ENCODE measurements at regions not wholly inside any gene's neighbourhood (a gene's known extent, or its start where the extent isn't known, plus 50 kb on each side); places are given as distances from the start of the nearest gene placed in this dataset.

DNA sequence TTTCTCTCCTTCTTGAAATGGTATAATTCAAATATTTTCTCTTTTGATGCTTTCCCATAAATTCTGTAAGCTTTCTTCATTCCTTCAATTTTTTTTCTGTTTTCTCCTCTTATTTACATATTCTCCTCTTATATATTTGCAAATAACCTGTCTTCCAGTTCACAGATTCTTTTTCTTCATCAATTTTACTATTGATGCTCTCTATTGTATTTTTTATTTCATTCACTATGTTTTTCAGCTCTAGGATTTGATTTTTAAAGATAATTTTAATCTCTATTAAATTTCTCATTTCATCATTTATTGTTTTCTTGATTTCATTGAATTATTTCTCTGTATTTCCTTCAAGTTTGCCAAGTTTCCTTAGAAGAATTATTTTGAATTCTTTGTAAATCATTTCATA, 54.0 kb upstream of the PRPS1L1 start:
- peaks cover 21% of the 10 kb centered on the region for H3K27me3 Mint-ChIP-seq (ENCODE audit: low read depth, poor library complexity)
- H3K9me3 Mint-ChIP-seq, result peaks cover 27% of the 10 kb centered on the region
- no peak for TF ChIP-seq CTCF (IDR thresholded peaks at IDR 0.05)
- no peak for DNase-seq
- H3K4me1 Mint-ChIP-seq, result peaks cover 5% of the 10 kb centered on the region
- H3K27ac Mint-ChIP-seq, result no peak overlapping the region
- H3K36me3 Mint-ChIP-seq (ENCODE audit: low read depth), result peaks cover 9% of the 10 kb centered on the region
- H3K4me3 Mint-ChIP-seq, result no peak overlapping the region

DNA sequence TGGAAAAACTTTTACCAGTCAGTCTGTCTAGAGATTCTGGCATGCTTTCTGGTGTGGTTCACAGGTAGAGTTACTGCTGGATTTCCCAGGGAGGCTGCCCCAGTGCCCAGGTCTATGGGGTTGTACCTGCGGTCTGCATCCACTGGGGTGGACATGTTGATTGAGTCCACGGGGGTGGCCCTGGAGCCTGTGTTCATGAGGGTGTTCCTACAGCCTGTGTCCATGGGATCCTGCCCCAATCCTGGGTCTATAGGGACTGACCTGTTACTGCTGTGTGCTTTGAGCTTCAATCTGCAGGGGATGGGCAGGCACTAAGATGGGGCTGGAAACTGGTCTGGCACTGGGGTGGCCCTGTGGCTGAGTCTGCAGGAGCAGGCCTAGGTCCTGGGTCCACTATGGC, 54.5 kb upstream of the PRPS1L1 start:
- peaks cover 25% of the 10 kb centered on the region for H3K27me3 Mint-ChIP-seq (ENCODE audit: low read depth, poor library complexity)
- H3K9me3 Mint-ChIP-seq, result peaks cover 27% of the 10 kb centered on the region
- no peak for DNase-seq
- peaks cover 9% of the 10 kb centered on the region for H3K36me3 Mint-ChIP-seq (ENCODE audit: low read depth)
- TF ChIP-seq CTCF (IDR thresholded peaks at IDR 0.05), result no peak
- H3K4me1 Mint-ChIP-seq, result peaks cover 7% of the 10 kb centered on the region
- H3K27ac Mint-ChIP-seq, result no peak overlapping the region
- H3K4me3 Mint-ChIP-seq, result no peak overlapping the region

DNA sequence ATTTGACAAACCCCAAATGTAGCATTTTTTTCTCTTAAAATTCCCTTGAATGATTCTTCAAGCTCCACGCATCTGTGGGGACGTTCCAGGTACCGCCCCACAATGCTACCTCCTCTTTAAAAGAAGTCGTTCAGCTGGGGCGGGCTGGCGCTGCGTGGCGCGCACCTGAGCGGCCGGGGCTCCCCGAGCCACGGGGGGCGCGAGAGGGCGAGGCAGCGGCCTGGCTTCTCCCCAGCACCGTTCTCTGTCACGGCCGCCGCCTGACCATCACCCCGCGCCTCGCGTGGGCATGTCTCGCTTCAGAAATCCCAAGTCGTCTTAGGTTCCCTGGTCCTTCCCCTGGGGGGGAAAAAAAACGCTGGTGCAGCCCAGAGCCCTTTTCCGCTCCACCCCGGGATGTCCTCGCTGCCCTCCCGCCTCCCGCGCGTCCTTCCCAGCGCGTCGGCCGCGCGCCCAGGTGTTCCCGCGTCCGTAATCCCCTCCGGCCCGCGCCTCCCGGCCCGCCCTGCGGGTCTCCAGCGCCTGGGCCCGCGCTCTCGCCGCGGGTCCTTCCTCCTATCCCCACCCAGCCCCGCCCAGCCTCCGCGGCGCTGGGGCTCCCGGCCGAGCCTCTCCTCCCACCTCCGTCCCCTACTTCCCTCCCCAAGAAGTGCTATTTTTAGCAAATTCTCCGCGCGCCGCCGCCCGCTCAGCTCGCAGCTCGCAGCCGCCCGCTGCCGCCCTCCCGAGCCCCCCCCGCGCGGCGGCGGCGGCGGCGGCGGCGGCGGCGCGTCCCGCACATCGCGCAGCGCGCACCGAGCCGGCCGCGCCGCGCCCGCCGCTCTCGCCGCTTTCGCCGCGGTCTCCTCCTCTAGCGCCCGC, 58.7 kb upstream of the PRPS1L1 start:
- peak overlapping the region; percentile 89 for H3K4me3 Mint-ChIP-seq
- peak; percentile 56 for DNase-seq

GRCh38 chr7:18087026-18087686, 59.5 kb upstream of the PRPS1L1 start:
- H3K9me3 Mint-ChIP-seq, result peaks cover 9% of the 10 kb centered on the region
- peak overlapping the region; percentile 89 for H3K4me3 Mint-ChIP-seq
- H3K27ac Mint-ChIP-seq, result no peak overlapping the region
- TF ChIP-seq CTCF (IDR thresholded peaks at IDR 0.05), result no peak
- no peak for DNase-seq
- peaks cover 12% of the 10 kb centered on the region for H3K4me1 Mint-ChIP-seq
- peaks cover 60% of the 10 kb centered on the region for H3K27me3 Mint-ChIP-seq (ENCODE audit: low read depth, poor library complexity)
- H3K36me3 Mint-ChIP-seq (ENCODE audit: low read depth), result no peaks in the 10 kb centered on the region

More for the DNA sequence above, 58.7 kb upstream of the PRPS1L1 start:
- TF ChIP-seq CTCF (IDR thresholded peaks at IDR 0.05), result no peak
- H3K9me3 Mint-ChIP-seq, result peaks cover 17% of the 10 kb centered on the region
- peaks cover 4% of the 10 kb centered on the region for H3K36me3 Mint-ChIP-seq (ENCODE audit: low read depth)
- peaks cover 60% of the 10 kb centered on the region for H3K27me3 Mint-ChIP-seq (ENCODE audit: low read depth, poor library complexity)
- H3K4me1 Mint-ChIP-seq, result peaks cover 12% of the 10 kb centered on the region
- no peak overlapping the region for H3K27ac Mint-ChIP-seq

DNA sequence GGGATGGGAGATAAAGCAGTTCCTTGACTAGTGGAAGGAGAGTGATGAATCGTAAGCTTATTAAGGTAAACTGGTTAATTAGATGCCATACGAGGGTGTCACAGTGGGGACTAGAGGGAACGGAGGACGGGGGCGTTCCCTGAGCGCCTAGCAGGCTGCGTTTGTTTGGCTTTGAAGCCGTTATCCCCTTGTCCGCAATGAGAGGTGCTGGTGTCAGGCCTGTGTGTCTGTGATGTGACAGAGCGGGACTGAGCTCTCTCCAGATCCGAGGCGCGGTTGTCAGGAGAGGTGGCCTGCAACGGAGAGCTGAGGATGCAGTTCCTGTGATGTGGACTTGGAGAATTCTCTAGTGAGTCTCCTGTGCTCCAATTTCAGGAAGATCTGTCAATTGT, 60.0 kb upstream of the PRPS1L1 start:
- no peaks in the 10 kb centered on the region for H3K36me3 Mint-ChIP-seq (ENCODE audit: low read depth)
- DNase-seq, result peak; percentile 29
- peak overlapping the region; percentile 89 for H3K4me3 Mint-ChIP-seq
- peaks cover 5% of the 10 kb centered on the region for H3K9me3 Mint-ChIP-seq
- no peak overlapping the region for H3K27ac Mint-ChIP-seq
- peaks cover 12% of the 10 kb centered on the region for H3K4me1 Mint-ChIP-seq
- peaks cover 60% of the 10 kb centered on the region for H3K27me3 Mint-ChIP-seq (ENCODE audit: low read depth, poor library complexity)
- TF ChIP-seq CTCF (IDR thresholded peaks at IDR 0.05), result no peak
